Central memory CD4-positive, alpha-beta T cell (primary cell): ENCODE measurements at regions not wholly inside any gene's neighbourhood (a gene's known extent, or its start where the extent isn't known, plus 50 kb on each side); places are given as distances from the start of the nearest gene placed in this dataset.
"Not testable (repeated sequence)": the region's sequence is repeated elsewhere in the genome, so short reads cannot be mapped to it uniquely, and the experiment has no call there.

ENCODE experiments used
- DNase-seq: peaks from one replicate; pipeline ENCODE4 v3.0.0; 2022

GRCh38 chr3:178302966-178303930 is 233.0 kb upstream of the KCNMB2 start:
- DNase-seq = no peak

DNA sequence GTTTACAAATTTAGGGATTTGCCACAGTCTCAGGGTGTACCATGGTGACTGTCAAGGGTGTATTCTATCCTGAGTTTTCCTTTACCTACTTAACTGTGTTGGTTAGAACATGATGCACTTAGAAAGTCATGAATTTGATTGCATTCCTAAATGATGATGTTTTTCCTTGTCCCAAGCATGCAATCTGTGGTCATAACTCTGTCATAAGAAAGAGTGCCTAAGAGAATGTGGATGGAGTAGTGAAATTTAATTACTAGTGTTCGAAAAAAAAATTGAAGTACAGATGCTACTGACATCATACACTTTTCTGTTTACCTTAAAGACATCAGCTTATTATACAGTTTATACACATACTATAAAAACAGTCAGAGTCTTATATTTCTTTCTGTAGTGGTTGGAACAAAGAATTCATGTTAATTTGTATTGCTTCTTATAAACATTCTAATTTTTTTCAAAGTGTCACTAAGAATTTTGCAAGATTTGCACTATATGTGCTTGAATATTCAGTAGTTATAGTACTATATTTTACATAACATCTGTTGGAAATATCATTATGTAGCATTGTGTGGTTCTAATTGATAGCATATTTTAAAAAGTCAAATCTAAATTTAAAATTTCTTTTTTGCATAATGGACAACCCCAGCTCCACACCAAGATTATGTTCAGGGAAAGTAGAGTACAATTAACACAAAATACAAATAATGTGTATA is 231.3 kb upstream of the KCNMB2 start:
- no peak for DNase-seq

GRCh38 chr3:178306432-178307115 is 229.7 kb upstream of the KCNMB2 start:
- no peak for DNase-seq

GRCh38 chr3:178308771-178309170 is 227.5 kb upstream of the KCNMB2 start:
- no peak for DNase-seq

GRCh38 chr3:178310949-178311348 is 225.3 kb upstream of the KCNMB2 start:
- no peak for DNase-seq

DNA sequence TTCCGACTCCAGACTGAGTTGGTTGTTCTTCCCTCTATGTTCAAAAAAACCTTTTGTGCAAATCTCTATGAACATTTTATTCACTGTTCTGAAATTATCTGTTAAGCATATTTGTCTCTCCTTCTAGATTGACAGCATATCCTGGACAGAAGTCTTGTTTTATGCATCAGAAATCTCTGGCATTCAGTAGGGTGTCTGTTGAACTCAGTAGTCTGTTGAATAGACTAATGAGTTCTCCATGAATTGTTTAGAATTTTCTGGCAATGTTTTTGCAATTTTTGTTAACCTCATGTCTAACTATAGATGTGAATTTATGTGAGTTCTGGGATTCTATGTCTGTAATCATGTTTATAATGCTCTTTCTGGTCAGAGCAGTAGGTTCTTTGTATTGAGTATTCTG is 222.5 kb upstream of the KCNMB2 start:
- no peak for DNase-seq

DNA sequence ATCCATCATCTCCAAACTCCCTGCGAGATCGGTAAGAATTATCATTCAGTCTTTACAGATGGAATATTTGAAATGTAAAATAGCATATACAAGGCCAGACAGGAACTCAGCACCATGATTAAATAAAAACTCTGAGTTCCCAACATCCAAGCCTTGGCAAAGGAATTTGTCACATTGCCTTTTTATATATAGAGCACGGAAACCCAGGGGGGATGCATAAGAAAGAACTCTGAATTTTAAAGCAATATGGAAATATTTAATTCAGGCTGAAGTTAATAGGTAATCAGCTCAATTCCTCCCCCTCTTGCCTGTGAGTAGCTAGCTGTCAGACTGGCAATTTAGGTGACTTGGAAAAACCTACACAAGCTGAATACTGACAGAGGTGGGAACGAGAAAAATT is 217.9 kb upstream of the KCNMB2 start:
- no peak for DNase-seq

DNA sequence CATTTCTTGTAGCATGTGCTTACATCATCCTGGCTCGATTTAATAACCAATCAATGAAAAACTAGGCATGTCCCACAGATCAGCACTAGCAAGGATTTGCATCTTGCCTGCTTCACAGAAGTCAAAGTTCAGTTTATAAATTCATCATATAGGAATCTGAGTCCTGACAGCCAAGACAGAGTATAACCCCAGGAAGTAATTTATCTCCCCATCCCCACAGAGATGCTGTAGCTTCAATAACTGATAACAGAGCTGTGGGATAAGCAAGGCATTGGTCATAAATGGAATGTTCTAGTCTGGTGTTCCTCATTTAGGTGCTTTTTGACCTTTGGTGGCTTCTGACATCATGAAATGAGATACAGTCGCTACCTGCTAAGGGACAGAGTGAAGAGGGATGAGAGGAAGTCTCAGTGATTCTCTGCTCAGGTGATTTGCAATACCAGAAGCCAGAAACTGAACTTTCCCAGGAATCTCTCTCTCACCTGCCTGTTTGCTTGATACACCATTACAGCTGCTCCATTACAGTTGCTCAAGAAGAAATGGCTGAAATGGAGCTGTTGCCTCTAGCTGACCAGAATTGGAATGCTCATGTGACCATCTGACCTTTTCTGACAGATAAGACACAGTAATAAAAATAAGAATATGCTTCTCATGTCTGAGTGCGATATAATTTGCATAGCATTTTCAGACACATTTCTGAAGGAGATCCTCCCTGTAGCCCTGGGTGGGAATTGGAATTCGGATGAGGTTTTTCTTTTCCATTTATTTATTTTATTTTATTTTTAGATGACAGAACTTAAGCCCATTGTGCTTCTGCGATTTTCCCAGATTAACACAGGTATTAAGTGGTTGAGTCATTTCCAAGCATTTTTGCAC is 217.1 kb upstream of the KCNMB2 start:
- no peak for DNase-seq

- no peak for DNase-seq
Measured at GRCh38 chr3:178320456-178321351, 215.5 kb upstream of the KCNMB2 start.

DNA sequence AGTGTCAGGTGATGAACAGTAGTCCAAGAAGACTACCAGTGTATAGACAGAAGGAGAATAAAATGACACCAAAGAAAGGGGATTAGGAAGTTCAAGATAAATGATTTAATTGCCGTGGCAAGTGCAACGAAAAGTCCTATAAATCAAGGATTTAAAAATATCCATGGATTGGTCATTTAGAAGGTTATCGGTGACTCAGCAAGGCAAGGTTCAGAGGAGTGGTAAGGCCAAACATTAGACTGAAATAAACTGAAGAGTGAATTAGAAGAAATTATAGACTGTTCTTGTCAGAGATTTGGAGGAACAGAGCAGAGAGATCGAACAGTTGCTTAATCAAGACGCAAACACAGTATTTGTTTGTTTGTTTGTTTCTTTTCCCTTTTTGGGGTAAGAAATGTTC is 211.9 kb upstream of the KCNMB2 start:
- no peak for DNase-seq

GRCh38 chr3:178325330-178325729 is 210.9 kb upstream of the KCNMB2 start:
- no peak for DNase-seq

DNA sequence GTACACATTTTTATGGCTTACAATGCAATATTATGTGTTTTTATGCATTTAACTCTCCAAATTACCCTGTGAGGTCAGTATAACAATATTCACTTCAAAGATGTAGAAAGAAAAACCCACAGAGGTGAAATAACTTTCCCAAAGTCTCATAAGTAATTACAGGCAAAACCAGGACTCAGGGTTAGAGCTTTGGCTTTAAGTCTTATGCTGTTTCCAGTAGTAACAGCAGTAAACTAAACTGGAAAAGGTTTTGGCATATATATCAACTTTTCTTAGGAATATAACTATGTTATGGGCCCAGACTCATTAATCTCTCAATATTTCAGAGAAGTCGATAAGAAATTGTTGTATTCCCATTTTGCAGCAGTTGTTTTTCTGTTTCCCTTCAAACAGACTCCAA is 206.3 kb upstream of the KCNMB2 start:
- DNase-seq = no peak

DNA sequence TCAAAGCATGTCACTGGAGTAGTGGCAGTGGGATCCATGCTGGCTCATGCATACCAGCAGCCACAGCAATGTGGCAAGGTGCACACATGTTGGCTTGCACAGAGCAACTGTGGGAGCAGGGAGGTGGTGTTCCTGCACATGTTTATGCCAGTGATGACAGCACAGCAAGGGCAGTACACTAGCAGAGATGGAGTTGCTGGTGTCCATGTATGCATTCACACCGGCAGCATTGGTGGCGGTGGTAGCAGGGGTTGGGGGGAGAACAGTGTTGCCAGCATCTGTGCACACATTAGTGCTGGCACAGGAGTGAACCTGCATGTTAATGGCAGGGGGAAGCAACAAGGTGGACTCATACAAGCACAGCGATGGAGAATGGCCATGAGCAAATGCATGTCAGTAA is 202.0 kb upstream of the KCNMB2 start:
- DNase-seq = no peak

- no peak for DNase-seq
Measured at GRCh38 chr3:178336336-178336735, 199.9 kb upstream of the KCNMB2 start.

GRCh38 chr3:178340506-178340905 is 195.7 kb upstream of the KCNMB2 start:
- no peak for DNase-seq

GRCh38 chr3:178341636-178342035 is 194.6 kb upstream of the KCNMB2 start:
- no peak for DNase-seq

DNA sequence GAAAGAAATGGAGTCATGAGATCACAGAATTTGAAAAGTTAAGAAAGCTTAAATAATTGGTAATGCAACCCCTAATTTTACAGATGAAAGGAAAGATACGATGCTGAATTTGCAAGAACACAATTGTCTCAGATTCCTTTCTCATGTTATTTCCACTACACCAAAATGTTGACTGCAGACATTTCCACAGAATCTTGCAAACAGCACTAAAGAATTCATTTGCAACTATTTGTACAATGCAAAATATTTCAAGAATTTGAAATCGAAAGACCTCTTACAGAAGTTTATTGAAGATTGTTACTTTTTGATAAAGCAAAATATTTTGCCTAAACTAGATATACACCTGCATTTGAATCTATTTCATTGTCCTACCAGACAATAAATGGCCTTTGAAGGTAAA is 194.1 kb upstream of the KCNMB2 start:
- DNase-seq = no peak

DNA sequence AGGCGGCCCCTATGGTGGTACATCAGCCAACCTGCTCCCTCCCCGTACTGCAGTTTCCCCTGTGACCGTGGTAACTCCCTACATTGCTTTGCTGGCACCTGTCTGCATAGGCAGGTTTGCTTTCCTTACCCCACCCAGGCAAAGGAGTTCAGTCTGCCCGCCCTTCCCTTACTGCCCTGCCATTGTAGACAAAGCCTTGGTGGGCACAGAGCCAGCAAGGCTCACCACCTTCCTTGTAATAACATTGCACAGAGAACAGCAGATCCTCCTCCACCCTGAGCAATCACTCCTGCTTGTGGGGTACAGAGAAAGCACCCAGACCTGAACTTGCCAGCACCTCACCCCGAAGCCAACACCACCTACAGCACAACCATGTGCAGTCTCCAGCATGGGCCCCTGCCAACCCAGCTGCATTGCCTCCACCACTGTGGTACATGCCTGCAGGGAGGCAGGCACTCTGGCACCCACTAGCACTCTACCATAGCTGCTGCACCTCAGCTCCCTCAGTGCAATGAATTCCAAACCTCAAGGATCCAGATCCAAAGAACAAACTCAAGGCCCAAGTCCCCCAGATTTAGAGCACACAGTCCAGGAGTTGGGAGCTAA is 192.7 kb upstream of the KCNMB2 start:
- no peak for DNase-seq

DNA sequence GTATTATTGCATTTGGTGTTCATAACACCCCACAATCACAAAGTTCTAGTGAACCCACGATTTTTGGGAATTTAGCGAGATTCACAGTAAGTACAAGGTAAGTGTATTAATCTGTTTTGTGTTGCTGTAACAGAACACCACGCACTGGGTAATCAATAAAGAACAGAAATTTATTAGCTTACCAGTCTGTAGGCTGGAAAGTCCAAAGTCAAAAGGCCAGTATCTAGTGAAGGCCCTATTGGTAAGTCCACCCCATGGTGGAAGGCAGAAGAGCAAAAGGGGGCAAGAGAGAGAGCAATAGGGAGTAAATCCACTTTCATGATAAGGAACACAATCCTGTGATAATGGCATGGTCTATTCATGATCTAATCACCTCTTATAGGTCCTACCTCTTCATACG is 190.3 kb upstream of the KCNMB2 start:
- DNase-seq = no peak

DNA sequence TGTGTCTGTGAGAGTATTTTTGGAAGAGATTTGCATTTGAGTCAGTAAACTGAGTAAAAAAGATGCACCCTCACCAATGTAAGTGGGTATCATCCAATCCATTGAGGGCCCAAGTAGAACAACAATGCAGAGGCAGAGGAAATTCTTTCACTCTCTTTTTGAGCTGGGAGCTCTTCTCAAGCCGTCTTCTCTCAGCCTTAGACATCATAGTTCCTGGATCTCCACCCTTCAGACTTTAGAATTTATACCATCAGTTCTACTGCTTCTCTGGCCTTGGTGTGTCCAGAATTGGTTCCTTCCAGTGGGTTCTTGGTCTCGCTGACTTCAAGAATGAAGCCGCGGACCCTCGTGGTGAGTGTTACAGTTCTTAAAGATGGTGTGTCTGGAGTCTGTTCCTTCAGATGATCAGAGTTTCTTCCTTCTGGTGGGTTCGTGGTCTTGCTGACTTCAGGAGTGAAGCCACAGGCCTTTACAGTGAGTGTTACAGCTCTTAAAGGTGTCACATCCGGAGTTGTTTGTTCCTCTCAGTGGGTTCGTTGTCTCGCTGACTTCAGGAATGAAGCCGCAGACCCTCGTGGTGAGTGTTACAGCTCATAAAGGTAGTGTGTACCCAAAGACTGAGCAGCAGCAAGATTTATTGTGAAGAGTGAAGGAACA is 187.5 kb upstream of the KCNMB2 start:
- not testable (repeated sequence) for DNase-seq
